ENCODE measurements at regions not wholly inside any gene's neighbourhood (a gene's known extent, or its start where the extent isn't known, plus 50 kb on each side); places are given as distances from the start of the nearest gene placed in this dataset.

DNA sequence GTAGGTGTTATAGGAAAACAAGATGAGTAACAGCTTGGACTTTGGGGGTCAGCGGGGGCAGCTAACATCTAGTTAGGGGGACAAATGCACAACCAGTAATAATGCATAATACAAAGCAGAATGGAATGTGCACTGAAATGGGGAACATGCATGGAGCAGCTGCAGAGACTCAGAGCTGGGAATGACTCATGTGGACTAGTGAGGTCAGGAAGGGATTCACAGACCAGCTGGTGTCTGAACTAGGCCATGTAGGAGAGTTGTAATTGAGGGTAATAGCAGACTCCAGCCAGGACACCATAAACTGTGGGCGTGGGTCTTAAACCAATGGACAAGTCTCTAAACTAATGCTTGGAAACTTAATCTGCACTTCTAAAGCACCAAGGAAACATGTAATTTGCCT, 176.8 kb upstream of the ASIC2 start:
- TF ChIP-seq CTCF (conservative IDR thresholded peaks at IDR 0.05; ENCODE audit: low read depth, low read length) (no peak), EZH2 (IDR thresholded peaks at IDR 0.05; ENCODE audit: borderline replicate concordance, low read depth, low read length, poor library complexity, severe bottlenecking) (no peak)
